ENCODE measurements at regions not wholly inside any gene's neighbourhood (a gene's known extent, or its start where the extent isn't known, plus 50 kb on each side); places are given as distances from the start of the nearest gene placed in this dataset.

DNA sequence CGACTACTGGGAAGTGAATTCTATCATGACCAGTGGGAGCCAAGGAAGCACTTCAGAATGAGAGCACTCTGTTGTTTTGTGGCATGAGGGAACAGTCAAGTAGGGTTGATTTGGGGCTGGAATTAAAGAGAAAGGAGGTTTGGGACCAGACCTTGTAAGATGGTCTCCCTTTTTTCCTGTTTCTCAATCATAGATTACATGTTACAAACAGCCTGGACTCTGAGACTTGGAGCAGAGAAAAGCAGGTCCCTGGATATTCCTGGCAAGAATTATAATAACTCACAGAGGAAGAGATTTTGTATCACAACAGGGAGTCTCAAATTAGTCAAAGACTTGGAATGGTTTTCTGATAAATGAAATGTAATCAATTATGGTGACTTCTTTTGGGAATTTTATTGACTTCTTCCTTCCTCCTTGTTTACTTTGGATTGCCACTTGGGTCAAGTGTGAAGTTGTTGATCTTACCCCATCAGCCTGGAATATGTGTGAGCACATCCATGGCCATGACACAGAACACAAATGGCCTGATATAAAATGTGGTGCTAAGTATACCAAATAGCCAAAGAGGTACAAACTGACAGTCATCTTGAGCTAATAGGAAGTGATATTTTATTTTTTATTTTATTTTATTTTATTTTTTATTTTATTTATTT lies 131.0 kb upstream of the OSMR start:
- TF ChIP-seq, protein P1, sequence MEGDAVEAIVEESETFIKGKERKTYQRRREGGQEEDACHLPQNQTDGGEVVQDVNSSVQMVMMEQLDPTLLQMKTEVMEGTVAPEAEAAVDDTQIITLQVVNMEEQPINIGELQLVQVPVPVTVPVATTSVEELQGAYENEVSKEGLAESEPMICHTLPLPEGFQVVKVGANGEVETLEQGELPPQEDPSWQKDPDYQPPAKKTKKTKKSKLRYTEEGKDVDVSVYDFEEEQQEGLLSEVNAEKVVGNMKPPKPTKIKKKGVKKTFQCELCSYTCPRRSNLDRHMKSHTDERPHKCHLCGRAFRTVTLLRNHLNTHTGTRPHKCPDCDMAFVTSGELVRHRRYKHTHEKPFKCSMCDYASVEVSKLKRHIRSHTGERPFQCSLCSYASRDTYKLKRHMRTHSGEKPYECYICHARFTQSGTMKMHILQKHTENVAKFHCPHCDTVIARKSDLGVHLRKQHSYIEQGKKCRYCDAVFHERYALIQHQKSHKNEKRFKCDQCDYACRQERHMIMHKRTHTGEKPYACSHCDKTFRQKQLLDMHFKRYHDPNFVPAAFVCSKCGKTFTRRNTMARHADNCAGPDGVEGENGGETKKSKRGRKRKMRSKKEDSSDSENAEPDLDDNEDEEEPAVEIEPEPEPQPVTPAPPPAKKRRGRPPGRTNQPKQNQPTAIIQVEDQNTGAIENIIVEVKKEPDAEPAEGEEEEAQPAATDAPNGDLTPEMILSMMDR (IDR thresholded peaks at IDR 0.05): no peak
- TF ChIP-seq POLR2A (IDR thresholded peaks at IDR 0.05): no peak

Data from right lobe of liver (tissue), 4 donors.